H1 (cell line): ENCODE measurements at regions not wholly inside any gene's neighbourhood (a gene's known extent, or its start where the extent isn't known, plus 50 kb on each side); places are given as distances from the start of the nearest gene placed in this dataset.
A peak's percentile ranks its signal among the peaks of the same experiment; 100 is the strongest.

Experiments used
- EGR1 ChIP-seq: IDR thresholded peaks from 2 replicates; pipeline ENCODE4 v1.6.1; 2011; ENCODE audit warnings: low read depth, low read length, borderline replicate concordance
- JUND ChIP-seq: IDR thresholded peaks from 2 replicates; pipeline ENCODE4 v1.6.1; 2011; ENCODE audit warnings: mild to moderate bottlenecking, improper control_type of control experiment, low read length
- POLR2A ChIP-seq, 2 experiments: IDR thresholded peaks; 1 replicate in 1 of 2; 2 replicates in 1 of 2; pipeline ENCODE4 v1.6.1; 2011; ENCODE audit warnings: low read depth in 2 of 2, low read length in 2 of 2, mild to moderate bottlenecking in 2 of 2; ENCODE audit errors: control extremely low read depth in 1 of 2
- POLR2AphosphoS5 ChIP-seq: IDR thresholded peaks from 2 replicates; pipeline ENCODE4 v1.6.1; 2011; ENCODE audit warnings: low read depth, low read length
- RNF2 ChIP-seq: fragments of 200-900, 300-1000 bp; sonication (generic); IDR thresholded peaks from 2 replicates; pipeline ENCODE4 v1.7.1; 2016; ENCODE audit warnings: borderline replicate concordance, low read depth, mild to moderate bottlenecking, antibody characterized with exemption, low read length; ENCODE audit not compliant: poor library complexity, severe bottlenecking; ENCODE audit errors: missing control alignments
- TBP ChIP-seq: IDR thresholded peaks from 2 replicates; pipeline ENCODE4 v1.6.1; 2011; ENCODE audit warnings: low read depth, low read length, improper control_type of control experiment
- YY1 ChIP-seq: IDR thresholded peaks from 2 replicates; pipeline ENCODE4 v1.6.1; 2011; ENCODE audit warnings: low read depth, mild to moderate bottlenecking, low read length

- TF ChIP-seq EGR1 (peak; percentile 46; the same call in 1 of the 2 replicates), JUND (no peak), TBP (peak; percentile 62; the same call in 1 of the 2 replicates), POLR2A (IDR thresholded peaks at IDR 0.05; ENCODE audit: control extremely low read depth in 1 of 2, low read depth in 2 of 2, low read length in 2 of 2) (peak in 1 of 2 experiments; percentile 44; a peak in 1 of 3 replicates), POLR2AphosphoS5 (peak; percentile 21; the same call in 1 of the 2 replicates), RNF2 (no peak), YY1 (peak; percentile 48; the same call in 1 of the 2 replicates)
Observed at GRCh38 chr4:3862640-3863420, 96.6 kb downstream of the ADRA2C start (continued).
